Smooth muscle cell (in vitro differentiated cells): ENCODE measurements at regions not wholly inside any gene's neighbourhood (a gene's known extent, or its start where the extent isn't known, plus 50 kb on each side); places are given as distances from the start of the nearest gene placed in this dataset.
"Not testable (repeated sequence)": the region's sequence is repeated elsewhere in the genome, so short reads cannot be mapped to it uniquely, and the experiment has no call there.

ENCODE experiments used
- DNase-seq: peaks from one replicate; lab custom pipeline; 2025; ENCODE audit not compliant: unreplicated experiment; lab: John Stamatoyannopoulos, UW
- H2AFZ ChIP-seq: fragments of 200-600 bp; sonication (generic); 2 replicates; pipeline ENCODE4 v1.6.0; 2016; ENCODE audit warnings: antibody characterized with exemption, low read depth, mild to moderate bottlenecking
- H3F3A ChIP-seq: fragments of 200-600 bp; sonication (generic); 2 replicates; pipeline ENCODE4 v1.6.0; 2017; ENCODE audit warnings: antibody characterized with exemption, low read depth
- H3K27ac ChIP-seq: fragments of 200-600 bp; sonication (generic); 2 replicates; pipeline ENCODE4 v1.5.1; 2016; ENCODE audit warnings: low read depth, mild to moderate bottlenecking
- H3K27me3 ChIP-seq: fragments of 200-600 bp; sonication (generic); 2 replicates; pipeline ENCODE4 v1.6.1; 2016; ENCODE audit warnings: low read depth, mild to moderate bottlenecking
- H3K36me3 ChIP-seq: fragments of 200-600 bp; sonication (generic); 2 replicates; pipeline ENCODE4 v1.5.1; 2016; ENCODE audit warnings: low read depth
- H3K4me1 ChIP-seq: fragments of 200-600 bp; sonication (generic); 2 replicates; pipeline ENCODE4 v1.5.1; 2016; ENCODE audit warnings: low read depth
- H3K4me2 ChIP-seq: fragments of 200-600 bp; sonication (generic); 2 replicates; pipeline ENCODE4 v1.6.0; 2016; ENCODE audit warnings: mild to moderate bottlenecking
- H3K4me3 ChIP-seq: fragments of 200-600 bp; sonication (generic); 2 replicates; pipeline ENCODE4 v1.5.1; 2016; ENCODE audit warnings: mild to moderate bottlenecking
- H3K79me2 ChIP-seq: fragments of 200-600 bp; sonication (generic); 2 replicates; pipeline ENCODE4 v1.6.0; 2016; ENCODE audit warnings: low read depth, mild to moderate bottlenecking
- H3K9ac ChIP-seq: fragments of 200-600 bp; sonication (generic); 2 replicates; pipeline ENCODE4 v1.6.0; 2016; ENCODE audit warnings: low read depth
- H3K9me3 ChIP-seq: fragments of 200-600 bp; sonication (generic); replicated peaks from 2 replicates; pipeline ENCODE4 v1.5.1; 2016; ENCODE audit warnings: low read depth
- H4K20me1 ChIP-seq: fragments of 200-600 bp; sonication (generic); 2 replicates; pipeline ENCODE4 v1.6.0; 2016; ENCODE audit warnings: low read depth
- WGBS: methylation state at CpG from one replicate; pipeline ENCODE4 v1.1.7; 2016; ENCODE audit warnings: low lambda C conversion rate; 5-methylcytosine and 5-hydroxymethylcytosine counted together
- TF ChIP-seq, protein P1 (sequence below): fragments of 200-600 bp; sonication (generic); IDR thresholded peaks from 2 replicates; pipeline ENCODE4 v1.5.1; 2017; ENCODE audit warnings: borderline replicate concordance, mild to moderate bottlenecking, antibody characterized with exemption; ENCODE audit not compliant: insufficient read depth, poor library complexity, severe bottlenecking

DNA sequence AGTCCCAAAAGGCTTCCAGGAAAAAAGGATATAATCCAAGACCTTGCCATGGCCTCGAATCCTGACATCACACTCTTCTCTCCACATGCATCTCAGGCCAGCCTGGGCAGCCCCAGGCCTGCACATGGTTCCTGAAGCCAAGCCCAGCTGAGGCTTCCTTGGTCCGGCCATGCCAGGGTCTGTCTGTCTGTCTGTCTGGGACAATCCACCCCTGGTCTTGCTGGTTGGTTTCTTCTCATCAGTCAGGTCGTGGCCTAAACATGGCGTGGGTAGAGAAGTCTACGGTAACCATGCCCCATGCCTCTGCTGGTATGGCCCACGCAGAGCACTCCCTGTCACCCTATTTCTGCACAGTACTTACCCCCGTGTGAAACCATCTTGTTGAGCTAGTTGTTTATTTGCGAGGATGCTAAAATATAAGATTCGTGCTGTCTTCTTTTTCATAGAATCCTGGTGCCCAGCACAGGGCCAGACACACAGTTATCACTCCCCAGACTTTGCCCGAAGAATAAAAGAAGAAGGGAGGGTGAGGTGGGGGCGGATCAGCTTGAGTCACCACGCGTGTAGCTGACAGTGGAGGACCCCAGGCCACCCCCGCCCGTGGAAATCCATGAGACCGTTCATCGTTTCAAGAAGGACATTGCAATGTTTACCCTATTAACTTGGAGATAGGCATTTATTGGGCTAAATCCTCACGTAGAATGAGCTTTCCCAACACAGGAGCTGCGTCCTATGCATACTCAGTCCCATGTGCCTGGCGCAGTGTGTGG lies 107.2 kb downstream of the RNASET2 start:
- Histone ChIP-seq H3K79me2 (no peaks in the 10 kb centered on the region), H3F3A (no peaks in the 10 kb centered on the region), H3K27me3 (no peaks in the 10 kb centered on the region), H3K4me3 (no peak overlapping the region), H3K36me3 (no peaks in the 10 kb centered on the region), H3K4me2 (no peak overlapping the region), H3K27ac (no peak overlapping the region), H4K20me1 (no peaks in the 10 kb centered on the region), H3K9me3 (no peaks in the 10 kb centered on the region), H2AFZ (no peak overlapping the region), H3K9ac (no peak overlapping the region), H3K4me1 (no peaks in the 10 kb centered on the region)
- WGBS, result 93% methylated on average over 20 of the region's 20 CpGs
- TF ChIP-seq, protein P1, sequence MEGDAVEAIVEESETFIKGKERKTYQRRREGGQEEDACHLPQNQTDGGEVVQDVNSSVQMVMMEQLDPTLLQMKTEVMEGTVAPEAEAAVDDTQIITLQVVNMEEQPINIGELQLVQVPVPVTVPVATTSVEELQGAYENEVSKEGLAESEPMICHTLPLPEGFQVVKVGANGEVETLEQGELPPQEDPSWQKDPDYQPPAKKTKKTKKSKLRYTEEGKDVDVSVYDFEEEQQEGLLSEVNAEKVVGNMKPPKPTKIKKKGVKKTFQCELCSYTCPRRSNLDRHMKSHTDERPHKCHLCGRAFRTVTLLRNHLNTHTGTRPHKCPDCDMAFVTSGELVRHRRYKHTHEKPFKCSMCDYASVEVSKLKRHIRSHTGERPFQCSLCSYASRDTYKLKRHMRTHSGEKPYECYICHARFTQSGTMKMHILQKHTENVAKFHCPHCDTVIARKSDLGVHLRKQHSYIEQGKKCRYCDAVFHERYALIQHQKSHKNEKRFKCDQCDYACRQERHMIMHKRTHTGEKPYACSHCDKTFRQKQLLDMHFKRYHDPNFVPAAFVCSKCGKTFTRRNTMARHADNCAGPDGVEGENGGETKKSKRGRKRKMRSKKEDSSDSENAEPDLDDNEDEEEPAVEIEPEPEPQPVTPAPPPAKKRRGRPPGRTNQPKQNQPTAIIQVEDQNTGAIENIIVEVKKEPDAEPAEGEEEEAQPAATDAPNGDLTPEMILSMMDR, result no peak
- DNase-seq, result no peak

DNA sequence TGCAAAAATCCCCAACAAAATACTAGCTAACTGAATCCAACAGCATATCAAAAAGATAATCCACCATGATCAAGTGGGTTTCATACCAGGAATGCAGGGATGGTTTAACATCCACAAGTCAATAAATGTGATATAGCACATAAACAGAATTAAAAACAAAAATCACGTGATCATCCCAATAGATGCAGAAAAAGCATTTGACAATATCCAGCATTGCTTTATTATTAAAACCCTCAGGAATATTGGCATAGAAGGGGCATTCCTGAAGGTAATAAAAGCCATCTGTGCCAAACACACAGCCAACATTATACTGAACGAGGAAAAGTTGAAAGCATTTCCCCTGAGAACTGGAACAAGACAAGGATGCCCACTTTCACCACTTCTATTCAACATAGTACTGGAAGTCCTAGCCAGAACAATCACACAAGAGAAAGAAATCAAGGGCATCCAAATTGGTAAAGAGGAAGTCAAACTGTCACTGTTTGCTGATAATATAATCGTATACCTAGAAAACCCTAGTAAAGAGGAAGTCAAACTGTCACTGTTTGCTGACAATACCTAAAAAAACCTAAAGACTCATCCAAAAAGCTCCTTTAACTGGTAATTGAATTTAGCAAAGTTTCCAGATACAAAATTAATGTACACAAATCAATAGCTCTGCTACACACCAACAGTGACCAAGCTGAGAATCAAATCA lies 109.8 kb downstream of the RNASET2 start:
- not testable (repeated sequence) for H3K9me3 ChIP-seq, H3F3A ChIP-seq, H3K4me2 ChIP-seq, H3K79me2 ChIP-seq, H4K20me1 ChIP-seq, H3K9ac ChIP-seq, H3K27ac ChIP-seq, H2AFZ ChIP-seq, DNase-seq, H3K4me3 ChIP-seq, H3K36me3 ChIP-seq, H3K4me1 ChIP-seq, H3K27me3 ChIP-seq
- 89% methylated on average over 3 of the region's 3 CpGs for WGBS

- TF ChIP-seq, protein P1, result no peak
- no peaks in the 10 kb centered on the region for H3K9me3 ChIP-seq
- H3K27me3 ChIP-seq, result no peaks in the 10 kb centered on the region
Measured at GRCh38 chr6:166842607-166843006, 113.7 kb downstream of the RNASET2 start.

GRCh38 chr6:166841216-166841615 lies 115.1 kb downstream of the RNASET2 start:
- Histone ChIP-seq H3K79me2 (no peaks in the 10 kb centered on the region), H3K4me3 (no peak overlapping the region), H3F3A (no peaks in the 10 kb centered on the region), H3K36me3 (no peaks in the 10 kb centered on the region), H3K4me2 (no peak overlapping the region), H3K4me1 (no peaks in the 10 kb centered on the region), H3K9me3 (no peaks in the 10 kb centered on the region), H2AFZ (no peak overlapping the region), H3K27me3 (no peaks in the 10 kb centered on the region), H3K27ac (no peak overlapping the region), H3K9ac (no peak overlapping the region), H4K20me1 (no peaks in the 10 kb centered on the region)
- TF ChIP-seq, protein P1, result no peak
- WGBS, result 97% methylated on average over 7 of the region's 7 CpGs
- no peak for DNase-seq

More at GRCh38 chr6:166842607-166843006, 113.7 kb downstream of the RNASET2 start:
- Histone ChIP-seq H3K27ac (no peak overlapping the region), H3K9ac (no peak overlapping the region), H3K36me3 (no peaks in the 10 kb centered on the region), H3K4me2 (no peak overlapping the region), H4K20me1 (no peaks in the 10 kb centered on the region), H3K4me3 (no peak overlapping the region), H3F3A (no peaks in the 10 kb centered on the region), H3K79me2 (no peaks in the 10 kb centered on the region), H3K4me1 (no peaks in the 10 kb centered on the region), H2AFZ (no peak overlapping the region)
- WGBS, result 92% methylated on average over 10 of the region's 10 CpGs
- no peak for DNase-seq
